ENCODE measurements at regions not wholly inside any gene's neighbourhood (a gene's known extent, or its start where the extent isn't known, plus 50 kb on each side); places are given as distances from the start of the nearest gene placed in this dataset.

DNA sequence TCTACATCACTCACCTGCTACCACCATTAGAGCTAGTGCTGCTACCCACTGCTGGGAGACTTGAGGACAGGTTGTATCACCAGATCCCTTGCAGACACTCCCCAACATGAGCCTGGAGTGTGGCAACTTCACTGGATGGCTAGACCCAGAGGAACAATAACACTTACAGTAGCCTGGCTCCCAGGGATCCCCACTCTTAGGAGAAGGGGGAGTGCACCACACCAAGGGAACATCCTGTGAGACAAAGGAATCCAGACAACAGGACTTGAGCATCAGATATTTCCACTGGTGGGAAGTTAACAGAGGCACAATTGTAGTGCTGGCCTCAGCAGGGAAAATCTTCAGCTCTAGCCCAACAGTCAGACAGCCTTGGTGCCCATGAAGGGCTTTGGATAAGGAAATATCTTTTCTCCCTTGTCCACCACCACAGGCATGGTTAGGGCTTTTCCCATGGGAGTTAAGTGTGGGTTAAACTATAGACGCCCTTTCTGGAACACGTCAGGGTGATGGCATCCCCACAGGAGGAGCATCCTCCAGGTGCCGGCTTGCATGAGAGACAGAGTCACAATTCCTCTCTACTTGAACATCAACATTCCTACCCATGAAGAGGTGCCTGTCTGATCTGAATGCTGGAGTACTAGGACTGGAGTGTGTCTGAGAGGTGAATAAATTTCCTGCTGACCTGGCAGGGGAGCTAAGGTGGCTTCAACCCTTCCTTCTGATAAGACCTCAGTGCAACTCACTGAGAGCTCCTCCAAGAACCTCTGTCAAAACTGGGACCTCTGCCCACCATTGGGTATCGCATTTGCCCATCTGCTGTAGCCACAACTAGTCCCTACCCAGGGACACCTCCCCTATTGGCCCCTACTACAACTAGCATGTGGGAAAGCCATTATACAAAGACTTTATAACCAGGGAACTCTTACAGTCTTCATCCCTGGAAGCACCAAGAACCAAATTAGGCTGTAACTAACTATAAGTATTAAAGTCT lies 55.4 kb upstream of the SIRPG start:
- no peak overlapping the region for H3K4me3 ChIP-seq (ENCODE audit: low read depth, low read length)
- TF ChIP-seq, protein P1, sequence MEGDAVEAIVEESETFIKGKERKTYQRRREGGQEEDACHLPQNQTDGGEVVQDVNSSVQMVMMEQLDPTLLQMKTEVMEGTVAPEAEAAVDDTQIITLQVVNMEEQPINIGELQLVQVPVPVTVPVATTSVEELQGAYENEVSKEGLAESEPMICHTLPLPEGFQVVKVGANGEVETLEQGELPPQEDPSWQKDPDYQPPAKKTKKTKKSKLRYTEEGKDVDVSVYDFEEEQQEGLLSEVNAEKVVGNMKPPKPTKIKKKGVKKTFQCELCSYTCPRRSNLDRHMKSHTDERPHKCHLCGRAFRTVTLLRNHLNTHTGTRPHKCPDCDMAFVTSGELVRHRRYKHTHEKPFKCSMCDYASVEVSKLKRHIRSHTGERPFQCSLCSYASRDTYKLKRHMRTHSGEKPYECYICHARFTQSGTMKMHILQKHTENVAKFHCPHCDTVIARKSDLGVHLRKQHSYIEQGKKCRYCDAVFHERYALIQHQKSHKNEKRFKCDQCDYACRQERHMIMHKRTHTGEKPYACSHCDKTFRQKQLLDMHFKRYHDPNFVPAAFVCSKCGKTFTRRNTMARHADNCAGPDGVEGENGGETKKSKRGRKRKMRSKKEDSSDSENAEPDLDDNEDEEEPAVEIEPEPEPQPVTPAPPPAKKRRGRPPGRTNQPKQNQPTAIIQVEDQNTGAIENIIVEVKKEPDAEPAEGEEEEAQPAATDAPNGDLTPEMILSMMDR (IDR thresholded peaks at IDR 0.05; ENCODE audit: insufficient read depth, low read length, poor library complexity, severe bottlenecking) = no peak
- no peaks in the 10 kb centered on the region for H3K36me3 ChIP-seq (ENCODE audit: control insufficient read depth, insufficient read depth, low read length)
- no peaks in the 10 kb centered on the region for H3K27me3 ChIP-seq (ENCODE audit: control insufficient read depth, insufficient read depth, low read length)
- DNase-seq (ENCODE audit: low read depth) = no peak

DNA sequence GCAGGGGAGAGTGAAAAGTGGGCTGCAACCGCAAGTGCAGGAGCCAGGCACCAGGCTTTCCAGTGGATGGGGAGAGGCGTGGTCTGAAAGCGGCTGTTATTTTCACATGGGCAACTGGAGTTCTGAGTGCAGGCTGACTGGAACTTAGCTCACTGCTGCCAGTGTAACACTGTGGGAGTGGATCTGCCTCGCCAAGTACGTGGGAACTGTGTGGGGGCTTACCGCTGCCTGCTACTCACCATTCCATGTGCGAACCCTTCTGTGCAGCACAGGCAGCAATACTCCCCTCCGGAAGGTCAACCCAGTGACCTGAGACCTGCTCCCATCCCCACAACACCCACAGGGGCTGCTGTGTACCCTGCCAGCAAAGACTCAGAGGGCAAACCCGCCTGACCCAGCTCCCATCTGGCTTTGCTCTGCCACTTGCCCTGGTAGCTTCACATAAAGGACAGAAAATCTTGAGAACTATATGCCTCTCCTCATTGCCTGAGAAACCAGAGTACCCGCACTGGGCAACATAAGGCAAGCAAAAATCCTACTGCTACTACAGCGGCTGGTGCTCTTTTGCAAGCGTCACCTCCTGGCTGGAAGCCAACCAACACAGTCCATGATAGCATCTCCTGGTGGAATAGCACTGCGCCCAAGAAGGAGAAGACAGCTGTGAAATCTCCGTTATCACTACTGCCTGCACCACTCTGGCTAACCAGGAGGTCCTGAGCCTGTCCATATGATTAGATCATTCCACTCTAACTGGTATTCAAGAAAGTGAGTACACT lies 54.4 kb upstream of the SIRPG start:
- no peaks in the 10 kb centered on the region for H3K36me3 ChIP-seq (ENCODE audit: control insufficient read depth, insufficient read depth, low read length)
- TF ChIP-seq, protein P1 (IDR thresholded peaks at IDR 0.05; ENCODE audit: insufficient read depth, low read length, poor library complexity, severe bottlenecking) = no peak
- H3K4me3 ChIP-seq (ENCODE audit: low read depth, low read length) = no peak overlapping the region
- no peaks in the 10 kb centered on the region for H3K27me3 ChIP-seq (ENCODE audit: control insufficient read depth, insufficient read depth, low read length)
- DNase-seq (ENCODE audit: low read depth) = no peak

DNA sequence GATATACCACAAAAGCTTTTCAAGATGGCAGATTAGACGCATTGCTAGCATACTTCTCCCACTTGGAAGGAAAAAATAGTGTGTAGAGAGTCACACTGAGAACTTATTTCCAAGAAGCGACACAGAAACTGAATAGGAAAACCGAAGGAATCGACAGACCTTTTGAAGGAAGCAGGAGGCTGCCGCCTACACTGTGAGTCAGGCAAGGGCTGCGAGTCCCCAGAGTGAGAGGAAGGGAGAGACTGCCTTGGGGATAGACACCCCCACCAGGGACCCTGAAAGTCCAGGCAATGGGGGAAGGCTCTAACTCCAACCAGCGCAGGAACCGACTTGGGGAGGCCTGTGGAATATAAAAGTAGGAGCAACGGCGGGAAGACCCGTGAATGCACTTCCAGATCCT lies 53.7 kb upstream of the SIRPG start:
- H3K27me3 ChIP-seq (ENCODE audit: control insufficient read depth, insufficient read depth, low read length) = no peaks in the 10 kb centered on the region
- H3K36me3 ChIP-seq (ENCODE audit: control insufficient read depth, insufficient read depth, low read length) = no peaks in the 10 kb centered on the region
- TF ChIP-seq, protein P1 (IDR thresholded peaks at IDR 0.05; ENCODE audit: insufficient read depth, low read length, poor library complexity, severe bottlenecking) = no peak
- H3K4me3 ChIP-seq (ENCODE audit: low read depth, low read length) = no peak overlapping the region
- no peak for DNase-seq (ENCODE audit: low read depth)

DNA sequence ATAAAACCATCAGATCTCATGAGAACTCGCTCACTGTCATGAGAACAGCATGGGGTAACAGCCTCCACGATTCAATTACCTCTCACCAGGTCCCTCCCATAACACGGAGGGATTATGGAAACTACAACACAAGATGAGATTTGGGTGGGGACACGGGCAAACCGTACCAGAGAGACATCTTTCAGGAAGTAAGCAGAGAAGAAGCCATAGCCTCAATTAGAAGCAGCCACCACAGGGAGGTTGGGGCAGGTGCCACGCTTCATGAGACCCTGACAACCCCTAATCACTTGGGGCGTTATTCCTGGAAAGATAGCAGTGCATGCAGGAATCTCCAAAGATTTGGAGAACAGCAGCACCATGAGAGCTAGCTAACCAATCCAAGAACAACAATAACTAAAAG lies 52.9 kb upstream of the SIRPG start:
- DNase-seq (ENCODE audit: low read depth) = no peak
- H3K36me3 ChIP-seq (ENCODE audit: control insufficient read depth, insufficient read depth, low read length) = no peaks in the 10 kb centered on the region
- no peaks in the 10 kb centered on the region for H3K27me3 ChIP-seq (ENCODE audit: control insufficient read depth, insufficient read depth, low read length)
- TF ChIP-seq, protein P1 (IDR thresholded peaks at IDR 0.05; ENCODE audit: insufficient read depth, low read length, poor library complexity, severe bottlenecking) = no peak
- no peak overlapping the region for H3K4me3 ChIP-seq (ENCODE audit: low read depth, low read length)

DNA sequence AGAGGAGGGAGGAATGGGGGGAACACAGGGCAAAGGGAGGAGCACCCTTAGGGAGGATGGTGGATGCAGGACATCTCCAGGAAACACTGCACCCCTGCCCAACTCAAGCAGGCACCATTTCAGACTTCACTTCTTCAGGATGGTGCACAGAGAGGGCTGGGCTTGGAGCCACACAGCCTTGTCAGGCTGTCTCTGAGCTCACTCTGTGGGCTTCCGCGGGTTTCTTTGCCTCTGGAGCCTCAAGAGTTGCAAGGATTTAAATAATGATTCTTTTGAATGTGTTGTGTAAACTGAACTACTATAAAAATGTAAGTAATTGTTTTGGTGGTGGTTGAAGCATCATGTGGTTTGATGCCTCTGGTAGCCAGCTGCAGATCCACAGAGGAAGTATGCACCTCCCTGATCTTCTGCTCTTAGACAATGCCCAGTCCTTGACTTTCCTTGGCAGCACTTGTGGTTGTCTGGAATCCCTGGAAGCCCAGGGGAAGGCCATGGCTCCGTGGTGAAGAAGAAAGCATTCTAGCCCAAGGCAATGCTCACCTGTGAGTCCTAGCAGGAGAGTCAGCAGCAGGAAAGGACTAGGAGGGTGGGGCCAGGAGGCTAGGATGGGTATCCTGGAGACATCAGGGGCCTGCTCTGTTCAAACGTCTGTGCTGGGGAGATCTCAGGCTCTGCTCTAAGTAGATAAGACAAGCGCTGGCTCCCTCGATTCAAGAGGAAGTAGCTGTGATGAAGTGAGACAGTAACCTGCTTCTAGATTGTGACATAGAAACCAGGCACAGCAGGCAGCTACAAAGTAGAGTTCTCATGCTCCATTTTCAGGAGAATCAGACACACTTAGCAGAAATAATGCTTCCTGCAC lies 50.2 kb upstream of the SIRPG start:
- Histone ChIP-seq H3K4me3 (ENCODE audit: low read depth, low read length) (no peak overlapping the region), H3K36me3 (ENCODE audit: control insufficient read depth, insufficient read depth, low read length) (no peaks in the 10 kb centered on the region), H3K27me3 (ENCODE audit: control insufficient read depth, insufficient read depth, low read length) (no peaks in the 10 kb centered on the region)
- no peak for DNase-seq (ENCODE audit: low read depth)
- TF ChIP-seq, protein P1 (IDR thresholded peaks at IDR 0.05; ENCODE audit: insufficient read depth, low read length, poor library complexity, severe bottlenecking) = no peak

All from kidney epithelial cell (primary cell).